GM18502 (cell line): ENCODE measurements at regions not wholly inside any gene's neighbourhood (a gene's known extent, or its start where the extent isn't known, plus 50 kb on each side); places are given as distances from the start of the nearest gene placed in this dataset.

Experiments used
- ATAC-seq: cut with Tn5 transposase; IDR thresholded peaks from one replicate; pipeline ENCODE4 v1.9.1; 2021; ENCODE audit warnings: mild to moderate bottlenecking; ENCODE audit not compliant: unreplicated experiment, poor library complexity

- ATAC-seq: no peak
Observed at GRCh38 chr4:123562994-123563750, 166.6 kb downstream of the SPRY1 start.

GRCh38 chr4:123564758-123565346 lies 168.3 kb downstream of the SPRY1 start:
- ATAC-seq: peak; percentile 100

- ATAC-seq: no peak
Observed at GRCh38 chr4:123568936-123569335, 172.3 kb downstream of the SPRY1 start.

DNA sequence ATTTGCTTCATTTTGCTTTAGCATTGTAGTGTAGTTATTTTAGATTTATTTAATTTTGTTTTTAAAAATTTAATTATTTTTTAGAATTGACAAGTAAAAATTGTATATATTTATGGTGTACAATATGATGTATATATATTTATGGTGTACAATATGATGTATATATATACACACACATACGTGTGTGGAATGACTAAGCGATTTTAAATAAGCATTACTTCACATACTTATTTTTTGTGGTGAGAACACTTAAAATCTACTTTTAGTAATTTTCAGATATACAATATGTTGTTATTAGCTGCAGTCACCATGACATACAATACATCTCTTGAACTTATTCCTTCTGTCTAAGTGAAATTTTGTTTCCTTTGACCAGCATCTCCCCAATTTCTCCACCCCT lies 172.9 kb downstream of the SPRY1 start:
- no peak for ATAC-seq

DNA sequence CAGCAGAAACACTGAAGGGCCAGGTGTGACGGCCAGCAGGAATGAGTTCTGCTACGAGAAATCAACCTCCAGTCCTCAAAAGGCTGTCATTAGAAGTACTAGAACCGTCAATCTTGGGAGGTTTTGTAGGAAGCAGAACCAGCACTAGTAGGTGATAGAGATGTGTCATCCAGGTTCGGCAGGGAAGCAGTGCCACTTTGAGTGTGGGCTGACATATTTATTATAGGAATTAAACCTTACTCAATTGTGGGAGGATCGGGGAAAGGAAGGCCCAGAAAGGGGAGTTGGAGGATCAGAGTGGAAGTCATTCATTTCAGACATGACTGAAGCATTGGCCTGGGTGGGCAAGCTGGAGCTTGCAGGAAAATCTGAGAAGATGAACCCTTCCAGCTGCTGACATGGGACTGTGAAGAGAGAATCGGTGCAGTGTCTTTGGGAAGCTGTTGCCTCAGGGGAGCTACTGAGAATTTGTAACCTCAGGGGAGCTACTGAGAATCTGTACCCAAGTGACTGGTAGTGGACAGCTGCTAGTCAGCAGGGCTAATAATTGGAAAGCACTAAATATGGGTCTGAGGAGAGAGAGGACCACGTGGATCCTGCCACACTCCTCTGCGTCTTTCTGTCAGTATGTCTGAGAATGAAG lies 177.4 kb downstream of the SPRY1 start:
- ATAC-seq: no peak

GRCh38 chr4:123575291-123575690 lies 178.7 kb downstream of the SPRY1 start:
- no peak for ATAC-seq

GRCh38 chr4:123577225-123577906 lies 180.8 kb downstream of the SPRY1 start:
- ATAC-seq: no peak

DNA sequence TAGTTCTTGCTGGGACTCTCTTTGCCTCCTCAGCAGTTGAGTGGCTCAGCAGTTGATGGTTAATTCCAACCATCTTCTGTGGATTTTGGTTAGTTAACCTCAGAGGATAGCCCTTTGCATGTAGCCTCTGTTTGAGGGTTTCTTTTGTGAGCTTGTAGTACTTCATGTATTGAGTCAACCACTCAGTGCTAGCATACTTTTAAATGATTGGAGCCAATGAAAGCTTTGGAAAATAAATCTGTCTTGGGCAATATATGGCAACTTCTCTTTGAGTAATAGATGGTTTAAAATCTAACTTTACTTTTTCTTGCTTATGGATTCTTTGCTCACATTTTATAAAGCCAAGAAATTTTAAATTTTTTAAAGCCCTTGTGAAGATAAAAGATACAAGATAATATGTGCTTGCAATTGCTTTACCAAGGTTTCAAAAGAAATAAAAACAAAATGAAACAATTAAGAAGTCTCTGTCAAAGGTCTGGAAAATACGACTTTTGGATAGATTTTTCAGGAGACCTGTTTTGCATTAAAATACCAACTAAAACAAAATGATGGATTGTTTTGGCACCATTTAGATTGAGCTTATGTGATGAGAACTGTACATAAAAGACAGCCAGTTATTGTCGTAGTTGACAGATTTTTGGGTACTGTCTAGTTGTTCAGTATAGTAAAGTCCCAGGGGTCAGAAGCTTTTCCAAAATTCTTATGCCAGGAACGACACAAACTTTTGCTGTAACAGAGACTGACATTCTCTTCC lies 181.9 kb downstream of the SPRY1 start:
- ATAC-seq: no peak

DNA sequence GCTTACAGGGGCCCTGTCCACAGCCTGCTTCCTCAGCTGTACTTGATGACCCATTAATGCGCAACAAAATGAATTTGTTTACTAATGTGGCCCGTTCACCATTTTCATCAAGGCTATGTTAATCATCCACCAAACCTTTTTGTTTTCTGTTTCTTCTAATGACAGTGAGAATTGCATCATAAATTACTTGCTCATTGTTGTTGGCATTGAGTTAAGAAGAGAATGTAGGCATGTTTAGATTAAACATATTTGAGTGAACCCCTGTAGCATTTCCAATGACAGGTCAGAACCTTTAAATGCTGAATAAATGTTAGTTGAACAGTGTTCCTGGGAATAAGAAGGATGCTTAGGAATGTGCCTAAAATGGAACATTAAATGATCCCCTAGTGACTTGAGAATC lies 183.4 kb downstream of the SPRY1 start:
- no peak for ATAC-seq

- no peak for ATAC-seq
Observed at GRCh38 chr4:123580981-123581664, 184.5 kb downstream of the SPRY1 start.

DNA sequence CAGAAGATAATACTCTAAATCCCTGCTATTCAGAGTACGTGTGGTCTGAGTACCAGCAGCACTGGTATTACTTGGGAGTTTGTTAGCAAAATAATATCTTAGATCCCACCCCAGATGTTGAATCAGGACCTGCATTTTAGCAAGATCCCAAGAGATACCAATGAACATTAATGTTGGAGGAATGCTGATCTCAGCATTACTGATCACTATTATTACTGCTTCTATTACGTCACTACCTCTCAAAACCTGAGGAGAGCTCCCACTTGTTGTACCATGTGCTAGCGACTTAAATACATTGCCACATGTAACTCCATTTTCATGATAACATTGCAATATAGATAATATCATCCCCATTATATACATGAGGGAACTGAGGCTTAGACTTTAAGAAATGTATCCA lies 185.2 kb downstream of the SPRY1 start:
- ATAC-seq: no peak

GRCh38 chr4:123583043-123583442 lies 186.4 kb downstream of the SPRY1 start:
- no peak for ATAC-seq

- no peak for ATAC-seq
Observed at GRCh38 chr4:123585111-123585510, 188.5 kb downstream of the SPRY1 start.

GRCh38 chr4:123587983-123588494 lies 191.4 kb downstream of the SPRY1 start:
- ATAC-seq: peak; percentile 13

DNA sequence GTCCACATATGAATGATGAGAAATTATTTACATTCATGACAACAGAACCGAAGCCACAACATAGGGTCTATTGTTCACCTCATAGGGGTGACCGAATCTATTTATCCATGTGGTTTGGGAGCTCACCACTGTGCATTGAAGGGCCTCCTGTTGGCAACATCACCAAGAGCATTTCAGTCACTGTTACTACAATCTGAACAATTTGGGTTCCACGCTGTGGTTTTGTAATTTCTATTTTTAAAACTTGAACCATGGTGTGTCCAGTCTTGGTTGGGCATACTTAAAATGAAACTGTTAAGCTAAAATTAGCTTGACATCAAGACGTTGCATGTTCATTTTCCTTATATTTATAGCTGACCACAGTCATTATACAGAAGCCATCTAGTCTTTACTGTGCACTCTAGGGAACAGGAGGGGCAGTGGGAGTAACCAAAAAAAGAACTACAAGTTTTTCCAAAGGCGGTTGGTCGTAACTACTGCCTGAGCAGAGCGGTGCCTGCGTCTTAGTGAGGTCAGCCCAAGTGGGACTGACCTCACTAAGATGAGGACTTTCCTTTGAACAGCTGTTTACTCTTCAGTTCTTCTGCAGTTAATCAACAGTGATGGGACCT lies 192.1 kb downstream of the SPRY1 start:
- peak; percentile 75 for ATAC-seq

- no peak for ATAC-seq
Observed at GRCh38 chr4:123589301-123589700, 192.7 kb downstream of the SPRY1 start.

- ATAC-seq: no peak
Observed at GRCh38 chr4:123591875-123592274, 195.3 kb downstream of the SPRY1 start.

DNA sequence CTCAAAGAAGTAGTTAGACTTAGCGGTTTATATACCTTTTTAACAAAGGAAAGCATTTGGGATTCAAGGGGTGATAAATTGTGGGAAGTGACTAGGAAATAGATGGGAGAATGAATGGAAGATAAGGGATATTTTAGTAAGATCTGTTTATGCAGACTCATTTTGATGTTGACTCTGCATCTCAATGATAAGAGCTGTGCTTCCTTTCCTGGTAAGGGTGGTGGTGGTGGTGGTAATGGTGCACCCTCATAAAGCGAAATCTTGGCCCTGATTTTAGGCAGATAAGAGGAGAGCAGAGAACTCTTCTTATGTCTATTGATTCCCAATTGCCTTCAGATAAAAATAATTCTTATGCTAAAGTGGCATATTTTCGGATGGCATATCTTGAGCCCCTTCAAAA lies 197.1 kb downstream of the SPRY1 start:
- no peak for ATAC-seq

DNA sequence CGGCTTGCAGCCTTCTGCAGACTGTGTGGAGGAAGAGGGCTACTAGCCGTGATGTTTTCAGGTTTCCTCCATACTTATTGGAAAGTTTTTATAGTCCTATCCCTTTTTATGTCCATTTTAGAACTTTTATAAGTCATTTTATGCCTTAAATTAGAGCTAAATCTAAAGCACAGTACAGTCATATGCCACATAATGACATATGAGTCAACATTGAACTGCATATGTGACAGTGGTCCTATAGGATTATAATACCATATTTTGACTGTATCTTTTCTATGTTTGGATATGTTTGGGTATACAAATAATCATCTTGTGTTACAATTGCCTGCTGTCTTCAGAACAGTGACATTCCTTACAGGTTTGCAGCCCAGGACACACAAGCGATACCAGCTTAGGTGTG lies 200.2 kb downstream of the SPRY1 start:
- ATAC-seq: no peak
